K562 (cell line): ENCODE measurements at regions not wholly inside any gene's neighbourhood (a gene's known extent, or its start where the extent isn't known, plus 50 kb on each side); places are given as distances from the start of the nearest gene placed in this dataset.

Experiments
- ATAC-seq: fragments of 200-7000 bp; cut with Tn5 transposase; 3 replicates; pipeline ENCODE4 v1.9.1; 2020; ENCODE audit warnings: moderate library complexity
- BruUV-seq: library from RNA; stranded (reverse); fragments of 400-500 nt; replicated peaks from 2 replicates; lab custom pipeline; 2021; lab: Mats Ljungman, UMichigan
- CTCF ChIA-PET: fragments of 300-600 bp; formaldehyde crosslinking; extraction: SDS; loops from one replicate; lab custom pipeline; 2021; ENCODE audit warnings: low intra/inter-chr PET ratio; lab: Yijun Ruan, JAX
- POLR2A ChIA-PET: fragments of 300-600, 350-650 bp; sonication (Branson Sonifier 250); formaldehyde crosslinking; extraction: SDS; loops from one replicate; lab custom pipeline; 2021; ENCODE audit warnings: antibody characterized with exemption, inconsistent platforms; lab: Yijun Ruan, JAX
- DNase-seq, 4 experiments: peaks; one replicate each; pipeline versions ENCODE4 v3.0.0 to v3.0.0-alpha.2; 2011 to 2018; ENCODE audit warnings: low spot score in 3 of 4, mixed read lengths in 3 of 4; ENCODE audit errors: extremely low read depth in 1 of 4
- FAIRE-seq: peaks from 2 replicates; lab custom pipeline; 2011; peaks lifted over from hg19 to GRCh38; lab: Jason Lieb, UNC
- H2AFZ ChIP-seq: 2 replicates; pipeline ENCODE4 v1.6.0; 2011; ENCODE audit warnings: low read depth, low read length, control low read depth, inconsistent platforms
- H3K27ac ChIP-seq: fragments of 200-600 bp; 3 replicates; pipeline ENCODE4 v1.8.0; 2011; ENCODE audit warnings: low read depth, mild to moderate bottlenecking, control low read depth, inconsistent platforms, low read length, moderate library complexity, mixed read lengths; ENCODE audit errors: extremely low read depth
- H3K27me3 ChIP-seq, 2 experiments: fragments of 300-600 bp in 1 of 2; 2 replicates in 1 of 2; 3 replicates in 1 of 2; pipeline versions ENCODE4 v1.6.0 to v1.8.0; 2011; ENCODE audit warnings: inconsistent platforms in 2 of 2, low read length in 2 of 2, mild to moderate bottlenecking in 1 of 2, mixed read lengths in 1 of 2, moderate library complexity in 1 of 2; ENCODE audit not compliant: control insufficient read depth in 2 of 2, insufficient read depth in 2 of 2
- H3K36me3 ChIP-seq: fragments of 300-600 bp; 3 replicates; pipeline ENCODE4 v1.8.0; 2011; ENCODE audit warnings: mild to moderate bottlenecking, low read length, inconsistent platforms; ENCODE audit not compliant: control insufficient read depth, insufficient read depth
- H3K4me1 ChIP-seq, 2 experiments: fragments of 200-600 bp in 1 of 2; replicated peaks in 1 of 2; 2 replicates in 1 of 2; 3 replicates in 1 of 2; pipeline versions ENCODE4 v1.5.1 to v1.8.0; 2011; ENCODE audit warnings: inconsistent platforms in 2 of 2, low read length in 2 of 2, mild to moderate bottlenecking in 1 of 2, mixed read lengths in 1 of 2, moderate library complexity in 1 of 2; ENCODE audit not compliant: control insufficient read depth in 2 of 2, insufficient read depth in 2 of 2
- H3K4me2 ChIP-seq: 2 replicates; pipeline ENCODE4 v1.6.1; 2011; ENCODE audit warnings: low read length, control low read depth, inconsistent platforms, mixed read lengths; ENCODE audit not compliant: insufficient read depth
- H3K4me3 ChIP-seq: fragments of 200-600 bp; sonication (generic), shearing (Covaris generic); 2 replicates; pipeline ENCODE4 v1.5.1; 2016; ENCODE audit warnings: control low read depth, inconsistent platforms
- H3K79me2 ChIP-seq: fragments of 200-600 bp; 3 replicates; pipeline ENCODE4 v1.8.0; 2011; ENCODE audit warnings: low read length, inconsistent platforms; ENCODE audit not compliant: control insufficient read depth, insufficient read depth
- H3K9ac ChIP-seq, 2 experiments: 2 replicates each; pipeline versions ENCODE4 v1.6.0 to v1.6.1; 2011; ENCODE audit warnings: low read depth in 2 of 2, low read length in 2 of 2, control low read depth in 1 of 2, inconsistent platforms in 1 of 2, mild to moderate bottlenecking in 1 of 2, mixed read lengths in 1 of 2; ENCODE audit not compliant: insufficient read depth in 1 of 2
- H3K9me1 ChIP-seq: one replicate; pipeline ENCODE4 v1.6.0; 2011; ENCODE audit warnings: inconsistent platforms, mild to moderate bottlenecking, low read length, moderate library complexity; ENCODE audit not compliant: control insufficient read depth, insufficient read depth
- H3K9me3 ChIP-seq: replicated peaks from 2 replicates; pipeline ENCODE4 v1.5.1; 2011; ENCODE audit warnings: low read depth, low read length, inconsistent platforms; ENCODE audit not compliant: control insufficient read depth, insufficient read depth
- H4K20me1 ChIP-seq: replicated peaks from 2 replicates; pipeline ENCODE4 v1.6.1; 2011; ENCODE audit warnings: low read length, inconsistent platforms, mixed read lengths; ENCODE audit not compliant: control insufficient read depth, insufficient read depth
- JUNB ChIP-seq: fragments of 450-650 bp; formaldehyde crosslinking; conservative IDR thresholded peaks from 2 replicates; pipeline ENCODE4 v1.4.0; 2020; ENCODE audit warnings: mild to moderate bottlenecking
- MIER1 ChIP-seq: fragments of 450-650 bp; IDR thresholded peaks from 2 replicates; pipeline ENCODE4 v1.6.1; 2016; ENCODE audit warnings: antibody characterized with exemption, mild to moderate bottlenecking, low read depth
- RBM17 ChIP-seq: fragments of 200-400 bp; formaldehyde crosslinking; IDR thresholded peaks from 2 replicates; pipeline ENCODE4 v1.6.1; 2017; ENCODE audit warnings: low read depth, mild to moderate bottlenecking, low read length, borderline replicate concordance
- SREBF2 ChIP-seq: sonication (generic); formaldehyde crosslinking; IDR thresholded peaks from 2 replicates; pipeline ENCODE4 v1.4.0; 2020; ENCODE audit warnings: mild to moderate bottlenecking, missing genetic modification reagents
- ZC3H4 ChIP-seq: sonication (generic); formaldehyde crosslinking; IDR thresholded peaks from 2 replicates; pipeline ENCODE4 v1.9.0; 2021; ENCODE audit warnings: missing genetic modification reagents, borderline replicate concordance
- ZNF408 ChIP-seq: fragments of 250-450 bp; sonication (Bioruptor Pico); IDR thresholded peaks from 2 replicates; pipeline ENCODE4 v1.4.0; 2020; ENCODE audit warnings: low read depth, mild to moderate bottlenecking, moderate library complexity
- ZNF444 ChIP-seq: fragments of 250-450 bp; sonication (Bioruptor Pico); IDR thresholded peaks from 2 replicates; pipeline ENCODE4 v1.4.0; 2020; ENCODE audit warnings: mild to moderate bottlenecking, moderate library complexity
- WGBS: fragments of 100-300 bp; shearing (Covaris generic); methylation state at CpG from one replicate; pipeline ENCODE4 v1.1.6; 2016; ENCODE audit warnings: low coverage, mixed read lengths; ENCODE audit not compliant: insufficient coverage; ENCODE audit errors: missing lambda C conversion rate; 5-methylcytosine and 5-hydroxymethylcytosine counted together
- in situ Hi-C: fragments of 300-500 bp; cut with MboI; formaldehyde crosslinking; loops from 4 replicates; pipeline ENCODE4 v1.15.0; 2018; ENCODE audit warnings: inconsistent platforms, mixed read lengths
- intact Hi-C: fragments of 100-400 bp; cut with micrococcal nuclease; formaldehyde crosslinking; loops from 2 replicates; pipeline ENCODE4 v1.14.2; 2022
- TF ChIP-seq, protein P1 (sequence below), 2 experiments: fragments of 150-350 bp in 1 of 2; IDR thresholded peaks; 2 replicates each; pipeline ENCODE4 v1.6.1; 2012 to 2016; ENCODE audit warnings: low read depth in 2 of 2, low read length in 2 of 2, mild to moderate bottlenecking in 1 of 2, moderate library complexity in 1 of 2
- TF ChIP-seq, protein P2 (sequence below): fragments of 200-400 bp; formaldehyde crosslinking; IDR thresholded peaks from 2 replicates; pipeline ENCODE4 v1.6.1; 2017; ENCODE audit warnings: mild to moderate bottlenecking, low read depth, low read length, moderate library complexity
- TF ChIP-seq, protein P3 (sequence below): fragments of 250-450 bp; sonication (Bioruptor Pico); IDR thresholded peaks from 2 replicates; pipeline ENCODE4 v1.4.0; 2020

DNA sequence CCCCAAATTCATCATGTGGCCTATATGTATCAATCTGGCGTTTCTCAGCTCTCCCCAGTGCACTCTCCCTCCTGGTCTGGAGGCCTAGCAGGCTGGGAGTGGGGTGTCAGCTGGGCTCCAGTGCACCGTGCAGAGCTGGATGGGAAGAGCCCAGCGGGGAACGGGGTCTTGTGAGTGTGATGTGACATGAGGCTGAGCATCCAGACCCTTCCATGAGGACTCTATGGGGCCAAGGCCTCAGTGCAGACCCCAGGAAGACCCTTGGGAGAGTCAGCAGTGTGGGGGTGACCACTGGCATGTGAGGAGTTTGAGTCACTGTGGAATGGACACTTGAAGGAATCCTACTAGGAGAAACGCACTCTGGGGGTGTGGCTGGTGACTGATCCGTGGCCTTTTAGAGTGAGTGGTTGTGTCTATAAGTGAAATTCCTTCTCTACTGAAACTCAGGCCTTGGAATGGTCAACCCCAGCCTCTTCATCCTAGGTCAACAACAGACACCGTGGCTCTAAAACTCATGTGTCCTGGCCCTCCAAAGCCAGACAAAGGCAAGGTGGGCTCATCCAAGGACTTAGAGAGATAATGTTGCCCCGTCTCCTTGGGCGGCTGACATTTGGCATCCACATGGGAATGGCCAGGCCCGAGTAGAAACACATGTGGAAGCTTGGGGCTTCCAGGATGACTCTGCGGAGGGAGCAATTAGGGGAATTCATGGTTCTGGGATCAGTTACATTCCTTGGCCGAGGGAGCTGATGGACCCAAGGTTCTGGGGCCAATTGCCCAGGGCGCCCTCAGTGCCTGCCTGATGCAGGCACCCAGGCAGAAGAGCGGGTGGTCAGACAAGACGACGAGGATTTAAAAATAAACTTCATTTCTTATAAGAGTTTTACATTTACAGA, 156.0 kb upstream of the TWIST2 start (continued):
- TF ChIP-seq, protein P1, sequence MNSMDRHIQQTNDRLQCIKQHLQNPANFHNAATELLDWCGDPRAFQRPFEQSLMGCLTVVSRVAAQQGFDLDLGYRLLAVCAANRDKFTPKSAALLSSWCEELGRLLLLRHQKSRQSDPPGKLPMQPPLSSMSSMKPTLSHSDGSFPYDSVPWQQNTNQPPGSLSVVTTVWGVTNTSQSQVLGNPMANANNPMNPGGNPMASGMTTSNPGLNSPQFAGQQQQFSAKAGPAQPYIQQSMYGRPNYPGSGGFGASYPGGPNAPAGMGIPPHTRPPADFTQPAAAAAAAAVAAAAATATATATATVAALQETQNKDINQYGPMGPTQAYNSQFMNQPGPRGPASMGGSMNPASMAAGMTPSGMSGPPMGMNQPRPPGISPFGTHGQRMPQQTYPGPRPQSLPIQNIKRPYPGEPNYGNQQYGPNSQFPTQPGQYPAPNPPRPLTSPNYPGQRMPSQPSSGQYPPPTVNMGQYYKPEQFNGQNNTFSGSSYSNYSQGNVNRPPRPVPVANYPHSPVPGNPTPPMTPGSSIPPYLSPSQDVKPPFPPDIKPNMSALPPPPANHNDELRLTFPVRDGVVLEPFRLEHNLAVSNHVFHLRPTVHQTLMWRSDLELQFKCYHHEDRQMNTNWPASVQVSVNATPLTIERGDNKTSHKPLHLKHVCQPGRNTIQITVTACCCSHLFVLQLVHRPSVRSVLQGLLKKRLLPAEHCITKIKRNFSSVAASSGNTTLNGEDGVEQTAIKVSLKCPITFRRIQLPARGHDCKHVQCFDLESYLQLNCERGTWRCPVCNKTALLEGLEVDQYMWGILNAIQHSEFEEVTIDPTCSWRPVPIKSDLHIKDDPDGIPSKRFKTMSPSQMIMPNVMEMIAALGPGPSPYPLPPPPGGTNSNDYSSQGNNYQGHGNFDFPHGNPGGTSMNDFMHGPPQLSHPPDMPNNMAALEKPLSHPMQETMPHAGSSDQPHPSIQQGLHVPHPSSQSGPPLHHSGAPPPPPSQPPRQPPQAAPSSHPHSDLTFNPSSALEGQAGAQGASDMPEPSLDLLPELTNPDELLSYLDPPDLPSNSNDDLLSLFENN (IDR thresholded peaks at IDR 0.05; ENCODE audit: low read depth in 2 of 2, low read length in 2 of 2), result no peak

DNA sequence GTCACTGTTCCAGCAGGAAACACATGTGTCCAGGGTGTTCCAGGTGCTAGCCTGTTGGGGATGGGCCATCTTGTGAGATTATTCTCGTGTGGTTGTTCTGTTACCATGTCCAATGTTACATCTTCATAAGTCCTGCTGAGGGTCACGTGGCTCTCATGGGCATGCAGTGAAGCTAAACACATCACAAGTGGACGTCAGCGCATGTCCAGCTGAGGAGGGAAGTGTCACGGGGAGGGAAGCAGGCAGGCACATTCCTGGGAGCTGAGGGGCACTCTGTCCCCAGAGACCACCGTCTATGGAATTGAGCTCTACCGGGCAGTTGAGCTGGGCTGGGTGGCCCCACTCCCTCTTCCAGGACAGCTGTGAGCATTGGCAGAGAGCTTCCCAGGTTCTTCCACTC, 155.3 kb upstream of the TWIST2 start:
- no TSS peak for BruUV-seq
- WGBS, result 0% methylated on average over 6 of the region's 7 CpGs
- Histone ChIP-seq H3K79me2 (no peaks in the 10 kb centered on the region), H3K4me2 (no peak overlapping the region), H3K27ac (no peak overlapping the region), H3K9me1 (no peaks in the 10 kb centered on the region), H3K4me1 (no peaks in the 10 kb centered on the region), H3K4me3 (no peak overlapping the region), H3K27me3 (peaks cover 0 to 15% of the 10 kb centered on the region in 2 experiments; a peak in 2 of 5 replicates), H2AFZ (no peak overlapping the region), H3K9me3 (no peaks in the 10 kb centered on the region), H3K36me3 (no peaks in the 10 kb centered on the region), H3K9ac (no peak overlapping the region), H4K20me1 (no peaks in the 10 kb centered on the region; the same call in 1 of the 2 replicates)
- FAIRE-seq (no peak), ATAC-seq (no peak), DNase-seq (no peak)
- ChIA-PET POLR2A (no interaction called here), CTCF (no interaction called here)
- TF ChIP-seq MIER1, result no peak
- TF ChIP-seq, protein P2, sequence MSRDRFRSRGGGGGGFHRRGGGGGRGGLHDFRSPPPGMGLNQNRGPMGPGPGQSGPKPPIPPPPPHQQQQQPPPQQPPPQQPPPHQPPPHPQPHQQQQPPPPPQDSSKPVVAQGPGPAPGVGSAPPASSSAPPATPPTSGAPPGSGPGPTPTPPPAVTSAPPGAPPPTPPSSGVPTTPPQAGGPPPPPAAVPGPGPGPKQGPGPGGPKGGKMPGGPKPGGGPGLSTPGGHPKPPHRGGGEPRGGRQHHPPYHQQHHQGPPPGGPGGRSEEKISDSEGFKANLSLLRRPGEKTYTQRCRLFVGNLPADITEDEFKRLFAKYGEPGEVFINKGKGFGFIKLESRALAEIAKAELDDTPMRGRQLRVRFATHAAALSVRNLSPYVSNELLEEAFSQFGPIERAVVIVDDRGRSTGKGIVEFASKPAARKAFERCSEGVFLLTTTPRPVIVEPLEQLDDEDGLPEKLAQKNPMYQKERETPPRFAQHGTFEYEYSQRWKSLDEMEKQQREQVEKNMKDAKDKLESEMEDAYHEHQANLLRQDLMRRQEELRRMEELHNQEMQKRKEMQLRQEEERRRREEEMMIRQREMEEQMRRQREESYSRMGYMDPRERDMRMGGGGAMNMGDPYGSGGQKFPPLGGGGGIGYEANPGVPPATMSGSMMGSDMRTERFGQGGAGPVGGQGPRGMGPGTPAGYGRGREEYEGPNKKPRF, result no peak
- no peak for TF ChIP-seq JUNB (CRISPR knock-in tag)
- TF ChIP-seq, protein P3, sequence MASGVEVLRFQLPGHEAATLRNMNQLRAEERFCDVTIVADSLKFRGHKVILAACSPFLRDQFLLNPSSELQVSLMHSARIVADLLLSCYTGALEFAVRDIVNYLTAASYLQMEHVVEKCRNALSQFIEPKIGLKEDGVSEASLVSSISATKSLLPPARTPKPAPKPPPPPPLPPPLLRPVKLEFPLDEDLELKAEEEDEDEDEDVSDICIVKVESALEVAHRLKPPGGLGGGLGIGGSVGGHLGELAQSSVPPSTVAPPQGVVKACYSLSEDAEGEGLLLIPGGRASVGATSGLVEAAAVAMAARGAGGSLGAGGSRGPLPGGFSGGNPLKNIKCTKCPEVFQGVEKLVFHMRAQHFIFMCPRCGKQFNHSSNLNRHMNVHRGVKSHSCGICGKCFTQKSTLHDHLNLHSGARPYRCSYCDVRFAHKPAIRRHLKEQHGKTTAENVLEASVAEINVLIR (CRISPR knock-in tag), result no peak
- no peak for TF ChIP-seq ZNF444 (CRISPR knock-in tag)
- no peak for TF ChIP-seq ZC3H4 (CRISPR knock-in tag)
- no peak for TF ChIP-seq ZNF408
- TF ChIP-seq RBM17, result no peak
- no peak for TF ChIP-seq SREBF2
- intact Hi-C loops, result no loop called here
- in situ Hi-C loops, result no loop called here
